ENCODE measurements at regions not wholly inside any gene's neighbourhood (a gene's known extent, or its start where the extent isn't known, plus 50 kb on each side); places are given as distances from the start of the nearest gene placed in this dataset.

GRCh38 chr2:104583811-104584210 is 270.1 kb upstream of the POU3F3 start:
- Histone ChIP-seq H3K9ac (ENCODE audit: low read length) (no peak overlapping the region), H3K27ac (ENCODE audit: low read depth, low read length) (no peak overlapping the region), H3K4me3 (ENCODE audit: low read depth in 1 of 2, low read length in 2 of 2) (no peak overlapping the region)

GRCh38 chr2:104584393-104584792 is 269.5 kb upstream of the POU3F3 start:
- H3K36me3 ChIP-seq (ENCODE audit: insufficient read depth, low read length), result no peaks in the 10 kb centered on the region
- no peaks in the 10 kb centered on the region for H3K4me1 ChIP-seq (ENCODE audit: insufficient read depth, low read length)
- no peaks in the 10 kb centered on the region for H3K9me3 ChIP-seq (ENCODE audit: low read length)
- H3K27me3 ChIP-seq (ENCODE audit: control insufficient read depth in 1 of 2, insufficient read depth in 2 of 2, low read length in 2 of 2), result no peaks in the 10 kb centered on the region
- H3K4me3 ChIP-seq (ENCODE audit: low read depth in 1 of 2, low read length in 2 of 2), result no peak overlapping the region
- no peak overlapping the region for H3K27ac ChIP-seq (ENCODE audit: low read depth, low read length)
- no peak overlapping the region for H3K9ac ChIP-seq (ENCODE audit: low read length)

More at GRCh38 chr2:104583811-104584210, 270.1 kb upstream of the POU3F3 start:
- Histone ChIP-seq H3K36me3 (ENCODE audit: insufficient read depth, low read length) (no peaks in the 10 kb centered on the region), H3K27me3 (ENCODE audit: control insufficient read depth in 1 of 2, insufficient read depth in 2 of 2, low read length in 2 of 2) (no peaks in the 10 kb centered on the region), H3K4me1 (ENCODE audit: insufficient read depth, low read length) (no peaks in the 10 kb centered on the region), H3K9me3 (ENCODE audit: low read length) (no peaks in the 10 kb centered on the region)

GRCh38 chr2:104595576-104595975 is 258.3 kb upstream of the POU3F3 start:
- Histone ChIP-seq H3K4me3 (ENCODE audit: low read depth in 1 of 2, low read length in 2 of 2) (no peak overlapping the region), H3K27ac (ENCODE audit: low read depth, low read length) (no peak overlapping the region), H3K4me1 (ENCODE audit: insufficient read depth, low read length) (no peaks in the 10 kb centered on the region), H3K9me3 (ENCODE audit: low read length) (peaks cover 2% of the 10 kb centered on the region), H3K36me3 (ENCODE audit: insufficient read depth, low read length) (no peaks in the 10 kb centered on the region), H3K27me3 (ENCODE audit: control insufficient read depth in 1 of 2, insufficient read depth in 2 of 2, low read length in 2 of 2) (no peaks in the 10 kb centered on the region), H3K9ac (ENCODE audit: low read length) (no peak overlapping the region)

GRCh38 chr2:104597942-104598341 is 256.0 kb upstream of the POU3F3 start:
- H3K9ac ChIP-seq (ENCODE audit: low read length), result no peak overlapping the region
- H3K36me3 ChIP-seq (ENCODE audit: insufficient read depth, low read length), result no peaks in the 10 kb centered on the region
- no peak overlapping the region for H3K27ac ChIP-seq (ENCODE audit: low read depth, low read length)
- H3K9me3 ChIP-seq (ENCODE audit: low read length), result peaks cover 3% of the 10 kb centered on the region
- no peaks in the 10 kb centered on the region for H3K4me1 ChIP-seq (ENCODE audit: insufficient read depth, low read length)
- H3K27me3 ChIP-seq (ENCODE audit: control insufficient read depth in 1 of 2, insufficient read depth in 2 of 2, low read length in 2 of 2), result no peaks in the 10 kb centered on the region
- H3K4me3 ChIP-seq (ENCODE audit: low read depth in 1 of 2, low read length in 2 of 2), result no peak overlapping the region

GRCh38 chr2:104598636-104599035 is 255.3 kb upstream of the POU3F3 start:
- no peak overlapping the region for H3K9ac ChIP-seq (ENCODE audit: low read length)
- H3K9me3 ChIP-seq (ENCODE audit: low read length), result peaks cover 3% of the 10 kb centered on the region
- H3K4me3 ChIP-seq (ENCODE audit: low read depth in 1 of 2, low read length in 2 of 2), result no peak overlapping the region
- H3K27ac ChIP-seq (ENCODE audit: low read depth, low read length), result no peak overlapping the region
- H3K27me3 ChIP-seq (ENCODE audit: control insufficient read depth in 1 of 2, insufficient read depth in 2 of 2, low read length in 2 of 2), result no peaks in the 10 kb centered on the region
- H3K36me3 ChIP-seq (ENCODE audit: insufficient read depth, low read length), result no peaks in the 10 kb centered on the region
- H3K4me1 ChIP-seq (ENCODE audit: insufficient read depth, low read length), result no peaks in the 10 kb centered on the region

GRCh38 chr2:104599787-104600510 is 254.0 kb upstream of the POU3F3 start:
- no peak overlapping the region for H3K9ac ChIP-seq (ENCODE audit: low read length)
- H3K27ac ChIP-seq (ENCODE audit: low read depth, low read length), result no peak overlapping the region
- H3K27me3 ChIP-seq (ENCODE audit: control insufficient read depth in 1 of 2, insufficient read depth in 2 of 2, low read length in 2 of 2), result no peaks in the 10 kb centered on the region
- no peaks in the 10 kb centered on the region for H3K36me3 ChIP-seq (ENCODE audit: insufficient read depth, low read length)
- H3K4me3 ChIP-seq (ENCODE audit: low read depth in 1 of 2, low read length in 2 of 2), result no peak overlapping the region
- no peaks in the 10 kb centered on the region for H3K4me1 ChIP-seq (ENCODE audit: insufficient read depth, low read length)
- H3K9me3 ChIP-seq (ENCODE audit: low read length), result peaks cover 3% of the 10 kb centered on the region

GRCh38 chr2:104606056-104606455 is 247.9 kb upstream of the POU3F3 start:
- Histone ChIP-seq H3K4me3 (ENCODE audit: low read depth in 1 of 2, low read length in 2 of 2) (no peak overlapping the region), H3K27ac (ENCODE audit: low read depth, low read length) (no peak overlapping the region), H3K9me3 (ENCODE audit: low read length) (no peaks in the 10 kb centered on the region), H3K36me3 (ENCODE audit: insufficient read depth, low read length) (no peaks in the 10 kb centered on the region), H3K9ac (ENCODE audit: low read length) (no peak overlapping the region), H3K4me1 (ENCODE audit: insufficient read depth, low read length) (no peaks in the 10 kb centered on the region), H3K27me3 (ENCODE audit: control insufficient read depth in 1 of 2, insufficient read depth in 2 of 2, low read length in 2 of 2) (no peaks in the 10 kb centered on the region)

- Histone ChIP-seq H3K36me3 (ENCODE audit: insufficient read depth, low read length) (no peaks in the 10 kb centered on the region), H3K27ac (ENCODE audit: low read depth, low read length) (no peak overlapping the region), H3K9ac (ENCODE audit: low read length) (no peak overlapping the region), H3K4me1 (ENCODE audit: insufficient read depth, low read length) (no peaks in the 10 kb centered on the region), H3K4me3 (ENCODE audit: low read depth in 1 of 2, low read length in 2 of 2) (no peak overlapping the region), H3K27me3 (ENCODE audit: control insufficient read depth in 1 of 2, insufficient read depth in 2 of 2, low read length in 2 of 2) (no peaks in the 10 kb centered on the region), H3K9me3 (ENCODE audit: low read length) (no peaks in the 10 kb centered on the region)
These were observed 237.1 kb upstream of the POU3F3 start for GRCh38 chr2:104616856-104617255.

GRCh38 chr2:104620801-104621200 is 233.1 kb upstream of the POU3F3 start:
- Histone ChIP-seq H3K36me3 (ENCODE audit: insufficient read depth, low read length) (no peaks in the 10 kb centered on the region), H3K9ac (ENCODE audit: low read length) (no peak overlapping the region), H3K27me3 (ENCODE audit: control insufficient read depth in 1 of 2, insufficient read depth in 2 of 2, low read length in 2 of 2) (no peaks in the 10 kb centered on the region), H3K9me3 (ENCODE audit: low read length) (no peaks in the 10 kb centered on the region), H3K27ac (ENCODE audit: low read depth, low read length) (no peak overlapping the region), H3K4me1 (ENCODE audit: insufficient read depth, low read length) (no peaks in the 10 kb centered on the region), H3K4me3 (ENCODE audit: low read depth in 1 of 2, low read length in 2 of 2) (no peak overlapping the region)

- Histone ChIP-seq H3K27me3 (ENCODE audit: control insufficient read depth in 1 of 2, insufficient read depth in 2 of 2, low read length in 2 of 2) (no peaks in the 10 kb centered on the region), H3K36me3 (ENCODE audit: insufficient read depth, low read length) (no peaks in the 10 kb centered on the region), H3K4me1 (ENCODE audit: insufficient read depth, low read length) (no peaks in the 10 kb centered on the region), H3K4me3 (ENCODE audit: low read depth in 1 of 2, low read length in 2 of 2) (no peak overlapping the region), H3K27ac (ENCODE audit: low read depth, low read length) (no peak overlapping the region), H3K9me3 (ENCODE audit: low read length) (no peaks in the 10 kb centered on the region), H3K9ac (ENCODE audit: low read length) (no peak overlapping the region)
These were observed 218.3 kb upstream of the POU3F3 start for GRCh38 chr2:104635608-104636007.

GRCh38 chr2:104638190-104638858 is 215.6 kb upstream of the POU3F3 start:
- Histone ChIP-seq H3K27ac (ENCODE audit: low read depth, low read length) (no peak overlapping the region), H3K4me1 (ENCODE audit: insufficient read depth, low read length) (no peaks in the 10 kb centered on the region), H3K9me3 (ENCODE audit: low read length) (no peaks in the 10 kb centered on the region), H3K4me3 (ENCODE audit: low read depth in 1 of 2, low read length in 2 of 2) (no peak overlapping the region), H3K9ac (ENCODE audit: low read length) (no peak overlapping the region), H3K36me3 (ENCODE audit: insufficient read depth, low read length) (no peaks in the 10 kb centered on the region), H3K27me3 (ENCODE audit: control insufficient read depth in 1 of 2, insufficient read depth in 2 of 2, low read length in 2 of 2) (no peaks in the 10 kb centered on the region)

- Histone ChIP-seq H3K9me3 (ENCODE audit: low read length) (no peaks in the 10 kb centered on the region), H3K9ac (ENCODE audit: low read length) (no peak overlapping the region), H3K4me1 (ENCODE audit: insufficient read depth, low read length) (no peaks in the 10 kb centered on the region), H3K27ac (ENCODE audit: low read depth, low read length) (no peak overlapping the region), H3K4me3 (ENCODE audit: low read depth in 1 of 2, low read length in 2 of 2) (no peak overlapping the region), H3K36me3 (ENCODE audit: insufficient read depth, low read length) (no peaks in the 10 kb centered on the region), H3K27me3 (ENCODE audit: control insufficient read depth in 1 of 2, insufficient read depth in 2 of 2, low read length in 2 of 2) (no peaks in the 10 kb centered on the region)
These were observed 215.1 kb upstream of the POU3F3 start for GRCh38 chr2:104638859-104639202.
